Erythroblast (primary cell): ENCODE measurements at regions not wholly inside any gene's neighbourhood (a gene's known extent, or its start where the extent isn't known, plus 50 kb on each side); places are given as distances from the start of the nearest gene placed in this dataset.

ENCODE experiments used
- GATA1 ChIP-seq: IDR thresholded peaks from 2 replicates; pipeline ENCODE4 v1.6.1; 2011; ENCODE audit warnings: low read depth, mild to moderate bottlenecking, control low read depth, low read length, moderate library complexity
- POLR2A ChIP-seq: IDR thresholded peaks from 2 replicates; pipeline ENCODE4 v1.6.1; 2011; ENCODE audit warnings: mild to moderate bottlenecking, low read length

DNA sequence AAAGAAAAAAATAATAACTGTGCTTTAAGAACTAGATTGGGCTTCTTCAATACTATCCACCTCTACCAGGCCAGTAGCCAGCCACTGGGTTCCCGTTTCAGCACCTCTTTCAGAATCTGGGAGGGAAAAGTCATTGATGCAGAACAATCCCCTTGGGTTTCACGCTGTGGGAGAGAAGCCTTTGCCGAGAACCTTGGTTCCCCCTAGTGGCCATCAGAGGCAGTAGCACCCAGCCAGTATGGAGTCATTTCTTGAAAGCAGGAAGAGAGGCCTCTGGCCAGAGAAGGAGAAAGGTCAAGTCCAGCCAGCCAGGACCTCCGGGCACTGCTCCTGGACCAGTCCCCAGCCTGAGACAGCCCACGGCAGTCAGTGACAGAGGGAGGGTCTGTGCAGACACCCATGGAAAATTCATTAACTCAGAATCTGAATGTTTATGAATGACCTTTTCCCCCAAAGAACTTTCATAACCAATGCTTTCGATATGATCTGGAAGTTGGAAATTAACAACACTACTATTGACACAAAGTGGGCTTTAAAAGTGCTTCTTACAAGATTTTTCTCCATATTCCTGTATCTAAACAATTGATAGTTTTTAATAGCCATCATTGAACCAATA is 51.2 kb upstream of the CDH5 start:
- TF ChIP-seq POLR2A = no peak
- no peak for TF ChIP-seq GATA1
